H1 (cell line): ENCODE measurements at regions not wholly inside any gene's neighbourhood (a gene's known extent, or its start where the extent isn't known, plus 50 kb on each side); places are given as distances from the start of the nearest gene placed in this dataset.

Experiments used
- CTCF ChIA-PET: fragments of 300-600 bp; sonication (Branson Sonifier 250); formaldehyde crosslinking; loops from one replicate; lab custom pipeline; 2021; ENCODE audit not compliant: partially characterized antibody; lab: Charles Lee
- POLR2A ChIA-PET: fragments of 300-600 bp; sonication (Branson Sonifier 250); formaldehyde crosslinking; loops from one replicate; lab custom pipeline; 2021; ENCODE audit warnings: inconsistent platforms; ENCODE audit not compliant: partially characterized antibody; lab: Charles Lee
- DNase-seq, 2 experiments: peaks; one replicate each; pipeline versions ENCODE4 v3.0.0 to v3.0.0-alpha.2; 2010 to 2022; ENCODE audit warnings: low spot score in 2 of 2, low read depth in 1 of 2, mixed read lengths in 1 of 2
- FAIRE-seq: peaks from 2 replicates; lab custom pipeline; 2011; peaks lifted over from hg19 to GRCh38; lab: Jason Lieb, UNC
- H2AFZ ChIP-seq: 2 replicates; pipeline ENCODE4 v1.8.1; 2012; ENCODE audit warnings: low read length, inconsistent platforms
- H2AK5ac ChIP-seq: 2 replicates; pipeline ENCODE4 v1.6.1; 2013; ENCODE audit warnings: low read depth, low read length
- H2BK120ac ChIP-seq: replicated peaks from 2 replicates; pipeline ENCODE3; 2013; ENCODE audit warnings: low read depth, low read length, inconsistent platforms
- H2BK12ac ChIP-seq: 2 replicates; pipeline ENCODE4 v1.6.1; 2013; ENCODE audit warnings: low read depth, low read length
- H2BK15ac ChIP-seq: 2 replicates; pipeline ENCODE4 v1.6.1; 2013; ENCODE audit warnings: low read length
- H2BK20ac ChIP-seq: 2 replicates; pipeline ENCODE4 v1.6.1; 2013; ENCODE audit warnings: low read length
- H2BK5ac ChIP-seq: 2 replicates; pipeline ENCODE4 v1.6.1; 2013; ENCODE audit warnings: low read depth, low read length
- H3K14ac ChIP-seq: 2 replicates; pipeline ENCODE4 v1.6.1; 2013; ENCODE audit warnings: inconsistent platforms; ENCODE audit not compliant: insufficient read length
- H3K18ac ChIP-seq: 2 replicates; pipeline ENCODE4 v1.6.1; 2013; ENCODE audit warnings: low read length; ENCODE audit errors: extremely low read depth
- H3K23ac ChIP-seq: 2 replicates; pipeline ENCODE4 v1.6.1; 2013; ENCODE audit warnings: inconsistent platforms; ENCODE audit not compliant: insufficient read length
- H3K23me2 ChIP-seq: 2 replicates; pipeline ENCODE4 v1.6.1; 2013; ENCODE audit warnings: low read depth, low read length
- H3K27ac ChIP-seq: 2 replicates; pipeline ENCODE4 v1.6.1; 2011; ENCODE audit warnings: low read depth, low read length, inconsistent platforms
- H3K27me3 ChIP-seq, 4 experiments: replicated peaks in 1 of 4; 1 replicate in 1 of 4; 2 replicates in 3 of 4; pipeline versions ENCODE4 v1.6.1 to v1.8.1; 2011 to 2013; ENCODE audit warnings: low read length in 3 of 4, mild to moderate bottlenecking in 3 of 4, inconsistent platforms in 2 of 4, mixed read lengths in 2 of 4, moderate library complexity in 1 of 4; ENCODE audit not compliant: control insufficient read depth in 3 of 4, insufficient read depth in 3 of 4; ENCODE audit errors: extremely low read depth in 1 of 4
- H3K36me3 ChIP-seq, 4 experiments: 2 replicates each; pipeline versions ENCODE4 v1.6.1 to v1.8.1; 2011 to 2013; ENCODE audit warnings: mild to moderate bottlenecking in 4 of 4, low read length in 3 of 4, moderate library complexity in 2 of 4, control low read depth in 1 of 4, inconsistent platforms in 1 of 4; ENCODE audit not compliant: insufficient read depth in 4 of 4, control insufficient read depth in 2 of 4
- H3K4ac ChIP-seq: replicated peaks from 2 replicates; pipeline ENCODE3; 2013; ENCODE audit warnings: low read length, low read depth, mixed read lengths, inconsistent platforms; ENCODE audit not compliant: insufficient read length
- H3K4me1 ChIP-seq, 4 experiments: replicated peaks in 1 of 4; 1 replicate in 1 of 4; 2 replicates in 3 of 4; pipeline versions ENCODE4 v1.6.1 to v1.8.1; 2011 to 2013; ENCODE audit warnings: low read length in 3 of 4, inconsistent platforms in 2 of 4, mixed read lengths in 1 of 4; ENCODE audit not compliant: insufficient read depth in 4 of 4, control insufficient read depth in 3 of 4
- H3K4me2 ChIP-seq, 2 experiments: 2 replicates each; pipeline versions ENCODE4 v1.6.1 to v1.8.1; 2011 to 2013; ENCODE audit warnings: low read depth in 2 of 2, low read length in 2 of 2, control low read depth in 1 of 2, inconsistent platforms in 1 of 2, mild to moderate bottlenecking in 1 of 2; ENCODE audit not compliant: insufficient read depth in 1 of 2
- H3K4me3 ChIP-seq, 4 experiments: fragments of 200-600, 300-600 bp in 1 of 4; sonication (generic), shearing (Covaris generic), sonication (Bioruptor Twin) in 1 of 4; 2 replicates each; pipeline versions ENCODE4 v1.5.1 to v1.8.1; 2011 to 2016; ENCODE audit warnings: low read length in 4 of 4, low read depth in 3 of 4, control low read depth in 2 of 4, inconsistent platforms in 2 of 4, mild to moderate bottlenecking in 2 of 4, mixed read lengths in 1 of 4, moderate library complexity in 1 of 4; ENCODE audit not compliant: insufficient read depth in 2 of 4; ENCODE audit errors: extremely low read depth in 1 of 4
- H3K56ac ChIP-seq: replicated peaks from 2 replicates; pipeline ENCODE3; 2013; ENCODE audit warnings: low read depth, mild to moderate bottlenecking, mixed read lengths, low read length, inconsistent platforms; ENCODE audit not compliant: insufficient read length
- H3K79me1 ChIP-seq: 2 replicates; pipeline ENCODE4 v1.6.1; 2013; ENCODE audit warnings: low read depth, low read length, control low read depth
- H3K79me2 ChIP-seq, 2 experiments: 2 replicates each; pipeline versions ENCODE4 v1.6.1 to v1.8.1; 2012 to 2013; ENCODE audit warnings: low read length in 2 of 2, mild to moderate bottlenecking in 2 of 2, inconsistent platforms in 1 of 2; ENCODE audit not compliant: insufficient read depth in 2 of 2, control insufficient read depth in 1 of 2
- H3K9ac ChIP-seq, 4 experiments: replicated peaks in 1 of 4; 1 replicate in 1 of 4; 2 replicates in 3 of 4; pipeline versions ENCODE4 v1.6.1 to v1.8.1; 2011 to 2013; ENCODE audit warnings: low read depth in 3 of 4, low read length in 3 of 4, control low read depth in 2 of 4, mild to moderate bottlenecking in 2 of 4, moderate library complexity in 2 of 4, inconsistent platforms in 1 of 4; ENCODE audit errors: extremely low read depth in 1 of 4
- H3K9me3 ChIP-seq, 2 experiments: 2 replicates each; pipeline versions ENCODE4 v1.6.1 to v1.8.1; 2012 to 2013; ENCODE audit warnings: mild to moderate bottlenecking in 2 of 2, moderate library complexity in 2 of 2, control low read depth in 1 of 2, inconsistent platforms in 1 of 2, low read depth in 1 of 2, low read length in 1 of 2, mixed read lengths in 1 of 2; ENCODE audit not compliant: insufficient read depth in 2 of 2
- H4K20me1 ChIP-seq, 2 experiments: replicated peaks in 1 of 2; 2 replicates each; pipeline versions ENCODE3 to v1.8.1; 2011 to 2013; ENCODE audit warnings: inconsistent platforms in 2 of 2, low read length in 2 of 2, mild to moderate bottlenecking in 1 of 2; ENCODE audit not compliant: insufficient read depth in 2 of 2, control insufficient read depth in 1 of 2
- H4K5ac ChIP-seq: 2 replicates; pipeline ENCODE4 v1.6.1; 2013; ENCODE audit warnings: low read length, low read depth, mixed read lengths, inconsistent platforms; ENCODE audit not compliant: insufficient read length
- H4K8ac ChIP-seq: 2 replicates; pipeline ENCODE4 v1.8.0; 2013; ENCODE audit warnings: mild to moderate bottlenecking, moderate library complexity, low read length, inconsistent platforms; ENCODE audit not compliant: insufficient read depth; ENCODE audit errors: extremely low read depth
- H4K91ac ChIP-seq: replicated peaks from 2 replicates; pipeline ENCODE3; 2013; ENCODE audit warnings: low read length, mixed read lengths, inconsistent platforms; ENCODE audit not compliant: insufficient read length
- ATF2 ChIP-seq: IDR thresholded peaks from 2 replicates; pipeline ENCODE4 v1.6.1; 2012; ENCODE audit warnings: low read length, inconsistent platforms
- BACH1 ChIP-seq: IDR thresholded peaks from 2 replicates; pipeline ENCODE4 v1.6.1; 2012; ENCODE audit warnings: low read length, improper control_type of control experiment
- BCL11A ChIP-seq, 2 experiments: IDR thresholded peaks; one replicate each; pipeline ENCODE4 v1.6.1; 2011; ENCODE audit warnings: low read depth in 2 of 2, low read length in 2 of 2, mild to moderate bottlenecking in 2 of 2
- CREB1 ChIP-seq: IDR thresholded peaks from 2 replicates; pipeline ENCODE4 v1.6.1; 2012; ENCODE audit warnings: inconsistent platforms
- CTCF ChIP-seq, 3 experiments: IDR thresholded peaks; 1 replicate in 2 of 3; 2 replicates in 1 of 3; pipeline versions ENCODE4 v1.5.1 to v1.6.1; 2011; ENCODE audit warnings: low read length in 3 of 3, mild to moderate bottlenecking in 3 of 3, inconsistent platforms in 2 of 3, low read depth in 1 of 3, moderate library complexity in 1 of 3; ENCODE audit not compliant: insufficient read depth in 1 of 3; ENCODE audit errors: control extremely low read depth in 1 of 3
- HDAC2 ChIP-seq, 2 experiments: fragments of 300-600 bp in 1 of 2; sonication (generic) in 1 of 2; IDR thresholded peaks; 2 replicates each; pipeline ENCODE4 v1.6.1; 2011 to 2012; ENCODE audit warnings: low read depth in 2 of 2, low read length in 2 of 2, mild to moderate bottlenecking in 2 of 2, moderate library complexity in 2 of 2, borderline replicate concordance in 1 of 2, inconsistent platforms in 1 of 2
- MAX ChIP-seq: IDR thresholded peaks from 2 replicates; pipeline ENCODE4 v1.6.1; 2012; ENCODE audit warnings: inconsistent platforms
- SIX5 ChIP-seq: IDR thresholded peaks from 2 replicates; pipeline ENCODE4 v1.6.1; 2011; ENCODE audit warnings: mild to moderate bottlenecking, low read depth, low read length
- SUZ12 ChIP-seq: fragments of 200-600 bp; sonication (generic); IDR thresholded peaks from 2 replicates; pipeline ENCODE4 v1.6.1; 2012; ENCODE audit warnings: mild to moderate bottlenecking, inconsistent platforms, low read length, moderate library complexity, mixed read lengths
- TCF12 ChIP-seq: IDR thresholded peaks from 2 replicates; pipeline ENCODE4 v1.6.1; 2011; ENCODE audit warnings: low read depth, mild to moderate bottlenecking, low read length
- ZNF274 ChIP-seq: IDR thresholded peaks from 2 replicates; pipeline ENCODE4 v1.7.0; 2012; ENCODE audit warnings: low read length, borderline replicate concordance; ENCODE audit errors: extremely low read depth

GRCh38 chr12:97951717-97952116 is 489.1 kb downstream of the RMST start:
- H4K91ac ChIP-seq = no peak overlapping the region
- CTCF ChIA-PET = interaction anchor here (0.5 to 1.4 kb wide), 3 partner anchors 9 to 236 kb away, joined by 3 to 11 read pairs (median 3); no protein-coding TSS in a partner anchor
- FAIRE-seq = no peak
- TF ChIP-seq ATF2 (no peak), MAX (no peak), SUZ12 (no peak), BCL11A (IDR thresholded peaks at IDR 0.05; ENCODE audit: low read depth in 2 of 2, low read length in 2 of 2) (no peak), HDAC2 (IDR thresholded peaks at IDR 0.05; ENCODE audit: borderline replicate concordance in 1 of 2, low read depth in 2 of 2, low read length in 2 of 2) (no peak), TCF12 (no peak), CREB1 (no peak), BACH1 (no peak), ZNF274 (no peak), SIX5 (no peak), CTCF (IDR thresholded peaks at IDR 0.05; ENCODE audit: control extremely low read depth in 1 of 3, insufficient read depth in 1 of 3, low read depth in 1 of 3, low read length in 3 of 3) (no peak)

More at GRCh38 chr12:97951717-97952116, 489.1 kb downstream of the RMST start:
- H3K4me3 ChIP-seq = no peak overlapping the region
- no peak overlapping the region for H4K5ac ChIP-seq
- H2BK20ac ChIP-seq = no peak overlapping the region
- no peak overlapping the region for H3K18ac ChIP-seq
- no peaks in the 10 kb centered on the region for H3K79me1 ChIP-seq
- H2BK5ac ChIP-seq = no peak overlapping the region
- no peak overlapping the region for H3K4ac ChIP-seq
- peaks cover 0 to 8% of the 10 kb centered on the region in 2 experiments; a peak in 3 of 4 replicates for H3K9me3 ChIP-seq
- no peak for DNase-seq
- no peak overlapping the region for H3K9ac ChIP-seq
- H3K4me1 ChIP-seq = no peaks in the 10 kb centered on the region
- no peak overlapping the region for H3K56ac ChIP-seq
- no peak overlapping the region for H3K23ac ChIP-seq
- no peaks in the 10 kb centered on the region; a peak in 3 of 7 replicates for H3K27me3 ChIP-seq
- no peak overlapping the region for H4K8ac ChIP-seq
- H3K36me3 ChIP-seq = no peaks in the 10 kb centered on the region
- H3K79me2 ChIP-seq = no peaks in the 10 kb centered on the region
- H3K23me2 ChIP-seq = no peaks in the 10 kb centered on the region; the same call in 1 of the 2 replicates
- H2AK5ac ChIP-seq = no peak overlapping the region
- no peak overlapping the region for H2BK120ac ChIP-seq
- H4K20me1 ChIP-seq = no peaks in the 10 kb centered on the region
- no peak overlapping the region for H2AFZ ChIP-seq
- POLR2A ChIA-PET = no interaction called here
- no peak overlapping the region for H3K27ac ChIP-seq
- no peak overlapping the region for H2BK15ac ChIP-seq
- no peak overlapping the region for H2BK12ac ChIP-seq
- no peak overlapping the region for H3K4me2 ChIP-seq
- H3K14ac ChIP-seq = no peak overlapping the region
